CD4-positive, alpha-beta T cell (primary cell): ENCODE measurements at regions not wholly inside any gene's neighbourhood (a gene's known extent, or its start where the extent isn't known, plus 50 kb on each side); places are given as distances from the start of the nearest gene placed in this dataset.

Experiments used
- ATAC-seq: fragments of 200-7000 bp; cut with Tn5 transposase; one replicate; pipeline ENCODE4 v1.10.0; 2022; ENCODE audit warnings: mild to moderate bottlenecking; ENCODE audit not compliant: poor library complexity
- CTCF ChIA-PET: fragments of 350-600 bp; sonication (Branson Sonifier 250); formaldehyde crosslinking; loops from one replicate; lab custom pipeline; 2021; ENCODE audit warnings: antibody characterized with exemption, inconsistent platforms; lab: Charles Lee
- POLR2A ChIA-PET: fragments of 350-600 bp; sonication (Branson Sonifier 250); formaldehyde crosslinking; loops from one replicate; lab custom pipeline; 2021; ENCODE audit warnings: antibody characterized with exemption, inconsistent platforms; lab: Charles Lee
- DNase-seq, 14 experiments: peaks; one replicate each; pipeline ENCODE4 v3.0.0-alpha.2; 2013 to 2020; ENCODE audit warnings: mixed read lengths in 2 of 14
- H3K27ac ChIP-seq, 2 donors: one replicate each; pipeline versions ENCODE4 v1.5.1 to v1.7.0; 2013; ENCODE audit warnings: low read length in 2 of 2, low read depth in 1 of 2, mild to moderate bottlenecking in 1 of 2
- H3K27me3 ChIP-seq, 2 experiments: 1 replicate in 1 of 2; 2 replicates in 1 of 2; pipeline versions ENCODE4 v1.6.1 to v1.7.0; 2013; ENCODE audit warnings: low read length in 2 of 2, control low read depth in 1 of 2, mild to moderate bottlenecking in 1 of 2, moderate library complexity in 1 of 2; ENCODE audit not compliant: insufficient read depth in 2 of 2, control insufficient read depth in 1 of 2
- H3K36me3 ChIP-seq: one replicate; pipeline ENCODE4 v1.6.1; 2013; ENCODE audit warnings: low read length, control low read depth; ENCODE audit not compliant: insufficient read depth
- H3K4me1 ChIP-seq: one replicate; pipeline ENCODE4 v1.6.1; 2013; ENCODE audit warnings: low read length, control low read depth; ENCODE audit not compliant: insufficient read depth
- H3K4me3 ChIP-seq: one replicate; pipeline ENCODE4 v1.5.1; 2013; ENCODE audit warnings: mild to moderate bottlenecking, low read length, moderate library complexity
- H3K9me3 ChIP-seq, 2 experiments: 1 replicate in 1 of 2; 2 replicates in 1 of 2; pipeline versions ENCODE4 v1.6.1 to v1.7.0; 2013; ENCODE audit warnings: low read length in 2 of 2, mild to moderate bottlenecking in 2 of 2, control low read depth in 1 of 2, moderate library complexity in 1 of 2; ENCODE audit not compliant: control insufficient read depth in 1 of 2, insufficient read depth in 1 of 2
- H3K27ac Mint-ChIP-seq: one replicate; pipeline ENCODE4 v1.8.0; 2020; ENCODE audit warnings: mixed read lengths
- H3K27me3 Mint-ChIP-seq: one replicate; pipeline ENCODE4 v1.8.0; 2021; ENCODE audit warnings: mixed read lengths
- H3K36me3 Mint-ChIP-seq: one replicate; pipeline ENCODE4 v1.8.0; 2021; ENCODE audit warnings: low read depth, mixed read lengths
- H3K4me1 Mint-ChIP-seq: one replicate; pipeline ENCODE4 v1.8.0; 2021; ENCODE audit warnings: low read depth, mixed read lengths
- H3K4me3 Mint-ChIP-seq: one replicate; pipeline ENCODE4 v1.8.0; 2020; ENCODE audit warnings: mild to moderate bottlenecking, mixed read lengths
- H3K9me3 Mint-ChIP-seq: one replicate; pipeline ENCODE4 v1.8.0; 2020; ENCODE audit warnings: mixed read lengths
- CTCF ChIP-seq: fragments of 200-600 bp; IDR thresholded peaks from one replicate; pipeline ENCODE4 v1.8.0; 2022; ENCODE audit warnings: antibody characterized with exemption, mild to moderate bottlenecking
- intact Hi-C, 2 experiments: fragments of 100-400 bp; cut with DNase I in 1 of 2; cut with micrococcal nuclease in 1 of 2; formaldehyde crosslinking; loops; one replicate each; pipeline versions ENCODE4 v1.15.1 to v1.9.0; 2023 to 2025; cut with DNase I, micrococcal nuclease

GRCh38 chr16:87227296-87227951 lies 89.8 kb downstream of the C16orf95 start:
- Mint-ChIP-seq H3K4me3 (no peak overlapping the region), H3K27me3 (peaks cover 12% of the 10 kb centered on the region), H3K36me3 (no peaks in the 10 kb centered on the region), H3K9me3 (no peaks in the 10 kb centered on the region), H3K27ac (no peak overlapping the region), H3K4me1 (no peaks in the 10 kb centered on the region)
- ChIA-PET POLR2A (no interaction called here), CTCF (no interaction called here)
- intact Hi-C loops: no loop called here
- no peak overlapping the region for H3K4me3 ChIP-seq
- H3K27ac ChIP-seq: no peak overlapping the region
- H3K36me3 ChIP-seq: no peaks in the 10 kb centered on the region
- no peak for TF ChIP-seq CTCF
- no peaks in the 10 kb centered on the region for H3K9me3 ChIP-seq
- no peaks in the 10 kb centered on the region for H3K27me3 ChIP-seq
- no peak for DNase-seq
- no peaks in the 10 kb centered on the region for H3K4me1 ChIP-seq
- no peak for ATAC-seq

- H3K4me1 ChIP-seq: no peaks in the 10 kb centered on the region
- TF ChIP-seq CTCF: no peak
- no peak overlapping the region for H3K4me3 ChIP-seq
- ChIA-PET POLR2A (no interaction called here), CTCF (no interaction called here)
- no peaks in the 10 kb centered on the region for H3K9me3 ChIP-seq
- H3K36me3 Mint-ChIP-seq: no peaks in the 10 kb centered on the region
- H3K4me3 Mint-ChIP-seq: no peak overlapping the region
- ATAC-seq: no peak
- H3K27ac Mint-ChIP-seq: no peak overlapping the region
- intact Hi-C loops: no loop called here
- DNase-seq: no peak
- H3K27me3 Mint-ChIP-seq: peaks cover 15% of the 10 kb centered on the region
- H3K27me3 ChIP-seq: no peaks in the 10 kb centered on the region
- H3K36me3 ChIP-seq: no peaks in the 10 kb centered on the region
- no peaks in the 10 kb centered on the region for H3K9me3 Mint-ChIP-seq
- no peaks in the 10 kb centered on the region for H3K4me1 Mint-ChIP-seq
- H3K27ac ChIP-seq: no peak overlapping the region
Measured at GRCh38 chr16:87228363-87228762, 88.8 kb downstream of the C16orf95 start.

GRCh38 chr16:87229230-87230188 lies 87.7 kb downstream of the C16orf95 start:
- H3K9me3 ChIP-seq: no peaks in the 10 kb centered on the region
- ATAC-seq: no peak
- Mint-ChIP-seq H3K27ac (no peak overlapping the region), H3K36me3 (no peaks in the 10 kb centered on the region), H3K4me3 (no peak overlapping the region), H3K9me3 (no peaks in the 10 kb centered on the region), H3K27me3 (peaks cover 17% of the 10 kb centered on the region), H3K4me1 (no peaks in the 10 kb centered on the region)
- no peaks in the 10 kb centered on the region for H3K4me1 ChIP-seq
- no peak for TF ChIP-seq CTCF
- H3K4me3 ChIP-seq: no peak overlapping the region
- DNase-seq: no peak
- H3K36me3 ChIP-seq: no peaks in the 10 kb centered on the region
- CTCF ChIA-PET: no interaction called here
- intact Hi-C loops: no loop called here
- H3K27ac ChIP-seq: no peak overlapping the region
- no peaks in the 10 kb centered on the region for H3K27me3 ChIP-seq
- POLR2A ChIA-PET: no interaction called here
